GM23248 (cell line): ENCODE measurements at regions not wholly inside any gene's neighbourhood (a gene's known extent, or its start where the extent isn't known, plus 50 kb on each side); places are given as distances from the start of the nearest gene placed in this dataset.

Source experiments
- DNase-seq: peaks from one replicate; pipeline ENCODE4 v3.0.0-alpha.2; 2015
- H2AFZ ChIP-seq: fragments of 200-600 bp; sonication (generic); 2 replicates; pipeline ENCODE4 v1.6.1; 2016; ENCODE audit warnings: antibody characterized with exemption
- H3F3A ChIP-seq: fragments of 200-600 bp; sonication (generic); 2 replicates; pipeline ENCODE4 v1.6.1; 2016; ENCODE audit warnings: mild to moderate bottlenecking, antibody characterized with exemption, mixed run types; ENCODE audit not compliant: insufficient read depth
- H3K27ac ChIP-seq: fragments of 200-600 bp; sonication (generic); 2 replicates; pipeline ENCODE4 v1.5.1; 2016; ENCODE audit warnings: mild to moderate bottlenecking
- H3K27me3 ChIP-seq: fragments of 200-600 bp; sonication (generic); replicated peaks from 2 replicates; pipeline ENCODE4 v1.6.1; 2016; ENCODE audit warnings: mild to moderate bottlenecking; ENCODE audit not compliant: insufficient read depth
- H3K36me3 ChIP-seq: fragments of 200-600 bp; sonication (generic); 2 replicates; pipeline ENCODE4 v1.6.1; 2016; ENCODE audit warnings: low read depth, mild to moderate bottlenecking
- H3K4me1 ChIP-seq: fragments of 200-600 bp; sonication (generic); 2 replicates; pipeline ENCODE4 v1.6.1; 2016; ENCODE audit warnings: mild to moderate bottlenecking; ENCODE audit not compliant: insufficient read depth
- H3K4me2 ChIP-seq: fragments of 200-600 bp; sonication (generic); one replicate; pipeline ENCODE4 v1.6.1; 2016; ENCODE audit warnings: mild to moderate bottlenecking; ENCODE audit not compliant: unreplicated experiment
- H3K4me3 ChIP-seq: fragments of 200-600 bp; sonication (generic); 2 replicates; pipeline ENCODE4 v1.5.1; 2016; ENCODE audit warnings: mild to moderate bottlenecking
- H3K79me2 ChIP-seq: fragments of 200-600 bp; sonication (generic); 2 replicates; pipeline ENCODE4 v1.6.1; 2016; ENCODE audit warnings: mild to moderate bottlenecking; ENCODE audit not compliant: insufficient read depth
- H3K9ac ChIP-seq: fragments of 200-600 bp; sonication (generic); 2 replicates; pipeline ENCODE4 v1.6.1; 2016; ENCODE audit warnings: mild to moderate bottlenecking
- H3K9me2 ChIP-seq: fragments of 200-600 bp; sonication (generic); 2 replicates; pipeline ENCODE4 v1.6.1; 2016; ENCODE audit warnings: mixed run types, mild to moderate bottlenecking, moderate library complexity; ENCODE audit not compliant: insufficient read depth
- H3K9me3 ChIP-seq: fragments of 200-600 bp; sonication (generic); one replicate; pipeline ENCODE4 v1.6.1; 2017; ENCODE audit warnings: low read depth
- H4K20me1 ChIP-seq: fragments of 200-600 bp; sonication (generic); 2 replicates; pipeline ENCODE4 v1.6.0; 2016; ENCODE audit not compliant: insufficient read depth
- EZH2 ChIP-seq: fragments of 200-600 bp; sonication (generic); IDR thresholded peaks from 2 replicates; pipeline ENCODE4 v1.6.1; 2018; ENCODE audit warnings: antibody characterized with exemption, mild to moderate bottlenecking; ENCODE audit not compliant: insufficient read depth, poor library complexity, severe bottlenecking
- EZH2phosphoT487 ChIP-seq: fragments of 200-600 bp; sonication (generic); IDR thresholded peaks from 2 replicates; pipeline ENCODE4 v1.6.1; 2018; ENCODE audit warnings: antibody characterized with exemption, moderate library complexity, mild to moderate bottlenecking, low read depth; ENCODE audit not compliant: insufficient read depth
- WGBS, 2 experiments: methylation state at CpG; one replicate each; pipeline ENCODE4 v1.1.6; 2015 to 2017; ENCODE audit warnings: low lambda C conversion rate in 2 of 2, low coverage in 1 of 2; ENCODE audit errors: missing lambda C conversion rate in 2 of 2; 5-methylcytosine and 5-hydroxymethylcytosine counted together
- in situ Hi-C: fragments of 300-500 bp; cut with MboI; formaldehyde crosslinking; loops from 2 replicates; pipeline ENCODE4 v1.15.0; 2020

GRCh38 chr3:165444745-165445144 is 248.6 kb upstream of the SLITRK3 start:
- H4K20me1 ChIP-seq: no peaks in the 10 kb centered on the region
- no peaks in the 10 kb centered on the region for H3K36me3 ChIP-seq
- H3K9ac ChIP-seq: no peak overlapping the region
- no peak overlapping the region for H2AFZ ChIP-seq
- no peaks in the 10 kb centered on the region for H3K27me3 ChIP-seq
- no peaks in the 10 kb centered on the region for H3K4me1 ChIP-seq
- DNase-seq: no peak
- in situ Hi-C loops: no loop called here
- no peak overlapping the region for H3K27ac ChIP-seq
- no peak overlapping the region for H3K4me3 ChIP-seq
- no peaks in the 10 kb centered on the region for H3K9me3 ChIP-seq
- WGBS, 2 experiments: 20 to 24% methylated on average over 4 of the region's 4 CpGs
- TF ChIP-seq EZH2: no peak
- no peak for TF ChIP-seq EZH2phosphoT487
- no peaks in the 10 kb centered on the region for H3K79me2 ChIP-seq
- H3K4me2 ChIP-seq: no peak overlapping the region
- no peaks in the 10 kb centered on the region for H3K9me2 ChIP-seq
- H3F3A ChIP-seq: no peaks in the 10 kb centered on the region

DNA sequence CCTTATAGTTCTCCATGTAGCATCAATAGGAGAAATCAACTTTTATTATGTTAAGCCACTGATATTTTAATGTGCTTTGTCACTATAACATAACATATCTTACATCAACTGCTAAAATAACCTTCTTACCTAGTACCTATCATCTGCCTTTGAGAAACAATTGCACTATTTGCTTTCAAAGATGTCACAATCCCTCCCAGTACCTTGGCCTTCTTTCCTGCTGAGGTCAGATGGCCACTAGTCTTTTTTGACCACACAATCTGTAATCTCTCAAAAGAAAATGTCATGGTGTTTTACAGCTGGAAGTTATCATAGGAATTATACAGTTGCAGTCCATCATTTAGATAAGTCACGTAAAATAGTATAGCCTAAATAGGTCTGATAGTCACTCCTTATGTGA is 247.5 kb upstream of the SLITRK3 start:
- in situ Hi-C loops: no loop called here
- DNase-seq: no peak
- Histone ChIP-seq H3K9me2 (no peaks in the 10 kb centered on the region), H3K9ac (no peak overlapping the region), H3K79me2 (no peaks in the 10 kb centered on the region), H3K36me3 (no peaks in the 10 kb centered on the region), H3K27ac (no peak overlapping the region), H3K4me3 (no peak overlapping the region), H3K4me2 (no peak overlapping the region), H3K4me1 (no peaks in the 10 kb centered on the region), H3K9me3 (no peaks in the 10 kb centered on the region), H4K20me1 (no peaks in the 10 kb centered on the region), H3K27me3 (no peaks in the 10 kb centered on the region), H2AFZ (no peak overlapping the region), H3F3A (no peaks in the 10 kb centered on the region)
- 8 to 13% methylated on average over 1 of the region's 1 CpG for WGBS, 2 experiments
- TF ChIP-seq EZH2 (no peak), EZH2phosphoT487 (no peak)

DNA sequence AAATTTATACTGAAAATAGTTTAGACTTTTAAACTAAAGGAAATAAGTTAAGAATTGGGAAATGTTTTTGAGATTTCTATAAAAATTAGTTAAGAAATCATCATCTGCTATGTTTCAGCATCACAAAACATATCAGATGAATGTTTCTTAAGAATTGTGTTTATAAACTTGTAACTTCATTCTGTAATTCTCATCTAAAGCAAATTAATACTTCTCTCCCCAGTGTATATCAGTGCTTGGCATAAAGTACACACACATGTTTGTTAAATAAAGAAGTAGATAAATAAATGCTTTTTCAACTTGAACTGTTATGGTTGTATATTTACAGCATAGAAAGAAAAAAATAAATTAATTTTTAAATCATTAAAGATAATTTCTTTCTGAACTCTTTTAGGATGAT is 245.9 kb upstream of the SLITRK3 start:
- no peak for TF ChIP-seq EZH2
- TF ChIP-seq EZH2phosphoT487: no peak
- Histone ChIP-seq H2AFZ (no peak overlapping the region), H3K9me2 (no peaks in the 10 kb centered on the region), H3K4me1 (no peaks in the 10 kb centered on the region), H3F3A (no peaks in the 10 kb centered on the region), H3K4me3 (no peak overlapping the region), H3K36me3 (no peaks in the 10 kb centered on the region), H3K4me2 (no peak overlapping the region), H3K27me3 (no peaks in the 10 kb centered on the region), H3K9me3 (no peaks in the 10 kb centered on the region), H3K9ac (no peak overlapping the region), H4K20me1 (no peaks in the 10 kb centered on the region), H3K27ac (no peak overlapping the region), H3K79me2 (no peaks in the 10 kb centered on the region)
- no peak for DNase-seq
- in situ Hi-C loops: no loop called here

- no peaks in the 10 kb centered on the region for H3K9me3 ChIP-seq
- H3K36me3 ChIP-seq: no peaks in the 10 kb centered on the region
- no peak overlapping the region for H3K27ac ChIP-seq
- H3K9ac ChIP-seq: no peak overlapping the region
- no peaks in the 10 kb centered on the region for H3K9me2 ChIP-seq
- TF ChIP-seq EZH2: no peak
- no peak for TF ChIP-seq EZH2phosphoT487
- no peaks in the 10 kb centered on the region for H3K79me2 ChIP-seq
- H3K4me2 ChIP-seq: no peak overlapping the region
- in situ Hi-C loops: no loop called here
- DNase-seq: no peak
- H3F3A ChIP-seq: no peaks in the 10 kb centered on the region
- H3K4me1 ChIP-seq: no peaks in the 10 kb centered on the region
- H3K4me3 ChIP-seq: no peak overlapping the region
- no peaks in the 10 kb centered on the region for H3K27me3 ChIP-seq
- no peak overlapping the region for H2AFZ ChIP-seq
- WGBS, 2 experiments: 23 to 34% methylated on average over 2 of the region's 2 CpGs
- no peaks in the 10 kb centered on the region for H4K20me1 ChIP-seq
Measured at GRCh38 chr3:165440380-165440779, 244.2 kb upstream of the SLITRK3 start.

- Histone ChIP-seq H2AFZ (no peak overlapping the region), H3K79me2 (no peaks in the 10 kb centered on the region), H3F3A (no peaks in the 10 kb centered on the region), H3K4me1 (no peaks in the 10 kb centered on the region), H3K9me3 (no peaks in the 10 kb centered on the region), H4K20me1 (no peaks in the 10 kb centered on the region), H3K9me2 (no peaks in the 10 kb centered on the region), H3K36me3 (no peaks in the 10 kb centered on the region), H3K27ac (no peak overlapping the region), H3K4me3 (no peak overlapping the region), H3K9ac (no peak overlapping the region), H3K27me3 (no peaks in the 10 kb centered on the region), H3K4me2 (no peak overlapping the region)
- DNase-seq: no peak
- in situ Hi-C loops: no loop called here
- TF ChIP-seq EZH2 (no peak), EZH2phosphoT487 (no peak)
- WGBS, 2 experiments: 10 to 16% methylated on average over 2 of the region's 2 CpGs
Measured at GRCh38 chr3:165439765-165440164, 243.6 kb upstream of the SLITRK3 start.
